ENCODE measurements at regions not wholly inside any gene's neighbourhood (a gene's known extent, or its start where the extent isn't known, plus 50 kb on each side); places are given as distances from the start of the nearest gene placed in this dataset.

GRCh38 chrX:124747295-124747694, 400.9 kb downstream of the SH2D1A start:
- no peak for TF ChIP-seq CTCF (IDR thresholded peaks at IDR 0.05)
- no peak for TF ChIP-seq POLR2A (IDR thresholded peaks at IDR 0.05)

Measured in heart left ventricle (tissue), 13 donors.